Mononuclear cell (primary cell): ENCODE measurements at regions not wholly inside any gene's neighbourhood (a gene's known extent, or its start where the extent isn't known, plus 50 kb on each side); places are given as distances from the start of the nearest gene placed in this dataset.

Source experiments
- H3K27me3 ChIP-seq: 2 replicates; pipeline ENCODE4 v1.6.0; 2011; ENCODE audit warnings: low read length, control low read depth; ENCODE audit not compliant: insufficient read depth
- H3K4me1 ChIP-seq: 2 replicates; pipeline ENCODE4 v1.5.1; 2011; ENCODE audit warnings: mild to moderate bottlenecking, low read length, control low read depth; ENCODE audit not compliant: insufficient read depth
- H3K4me3 ChIP-seq: 2 replicates; pipeline ENCODE4 v1.5.1; 2011; ENCODE audit warnings: mild to moderate bottlenecking, low read length, moderate library complexity
- H3K9me3 ChIP-seq: 2 replicates; pipeline ENCODE4 v1.5.1; 2011; ENCODE audit warnings: low read depth, mild to moderate bottlenecking, control low read depth, low read length

- H3K4me1 ChIP-seq = peaks cover 23% of the 10 kb centered on the region
- H3K9me3 ChIP-seq = no peaks in the 10 kb centered on the region
- no peaks in the 10 kb centered on the region for H3K27me3 ChIP-seq
- H3K4me3 ChIP-seq = no peak overlapping the region
Measured at GRCh38 chr22:27111796-27112672, 454.6 kb downstream of the MIAT start.

GRCh38 chr22:27113211-27113635, 455.8 kb downstream of the MIAT start:
- Histone ChIP-seq H3K4me3 (no peak overlapping the region), H3K27me3 (no peaks in the 10 kb centered on the region), H3K4me1 (peaks cover 18% of the 10 kb centered on the region), H3K9me3 (no peaks in the 10 kb centered on the region)

- H3K4me3 ChIP-seq = no peak overlapping the region
- H3K4me1 ChIP-seq = peaks cover 18% of the 10 kb centered on the region
- no peaks in the 10 kb centered on the region for H3K9me3 ChIP-seq
- H3K27me3 ChIP-seq = no peaks in the 10 kb centered on the region
Measured at GRCh38 chr22:27113641-27114040, 456.3 kb downstream of the MIAT start.

- Histone ChIP-seq H3K4me1 (peaks cover 18% of the 10 kb centered on the region), H3K4me3 (no peak overlapping the region), H3K27me3 (no peaks in the 10 kb centered on the region), H3K9me3 (no peaks in the 10 kb centered on the region)
Measured at GRCh38 chr22:27114186-27114585, 456.8 kb downstream of the MIAT start.

- Histone ChIP-seq H3K27me3 (no peaks in the 10 kb centered on the region), H3K4me1 (peaks cover 18% of the 10 kb centered on the region), H3K9me3 (no peaks in the 10 kb centered on the region), H3K4me3 (no peak overlapping the region)
Measured at GRCh38 chr22:27115410-27115809, 458.0 kb downstream of the MIAT start.

GRCh38 chr22:27115816-27116256, 458.4 kb downstream of the MIAT start:
- Histone ChIP-seq H3K27me3 (no peaks in the 10 kb centered on the region), H3K4me1 (peaks cover 18% of the 10 kb centered on the region), H3K9me3 (no peaks in the 10 kb centered on the region), H3K4me3 (no peak overlapping the region)

- no peaks in the 10 kb centered on the region for H3K27me3 ChIP-seq
- no peak overlapping the region for H3K4me3 ChIP-seq
- H3K4me1 ChIP-seq = peaks cover 18% of the 10 kb centered on the region
Measured at GRCh38 chr22:27116312-27117086, 459.1 kb downstream of the MIAT start.

GRCh38 chr22:27120036-27120435, 462.6 kb downstream of the MIAT start:
- Histone ChIP-seq H3K9me3 (no peaks in the 10 kb centered on the region), H3K4me3 (no peak overlapping the region)

More at GRCh38 chr22:27116312-27117086, 459.1 kb downstream of the MIAT start:
- H3K9me3 ChIP-seq = no peaks in the 10 kb centered on the region

GRCh38 chr22:27122574-27122973, 465.2 kb downstream of the MIAT start:
- Histone ChIP-seq H3K9me3 (no peaks in the 10 kb centered on the region), H3K4me3 (no peak overlapping the region), H3K4me1 (peaks cover 16% of the 10 kb centered on the region), H3K27me3 (no peaks in the 10 kb centered on the region)

More at GRCh38 chr22:27120036-27120435, 462.6 kb downstream of the MIAT start:
- H3K27me3 ChIP-seq = no peaks in the 10 kb centered on the region
- H3K4me1 ChIP-seq = peaks cover 16% of the 10 kb centered on the region

- Histone ChIP-seq H3K4me1 (peaks cover 29% of the 10 kb centered on the region), H3K27me3 (no peaks in the 10 kb centered on the region), H3K9me3 (no peaks in the 10 kb centered on the region), H3K4me3 (no peak overlapping the region)
Measured at GRCh38 chr22:27123880-27124279, 466.5 kb downstream of the MIAT start.

GRCh38 chr22:27124351-27124966, 467.1 kb downstream of the MIAT start:
- no peaks in the 10 kb centered on the region for H3K27me3 ChIP-seq
- no peaks in the 10 kb centered on the region for H3K9me3 ChIP-seq
- H3K4me1 ChIP-seq = peaks cover 35% of the 10 kb centered on the region
- H3K4me3 ChIP-seq = no peak overlapping the region

- Histone ChIP-seq H3K27me3 (no peaks in the 10 kb centered on the region), H3K9me3 (no peaks in the 10 kb centered on the region), H3K4me1 (peaks cover 46% of the 10 kb centered on the region), H3K4me3 (no peak overlapping the region)
Measured at GRCh38 chr22:27125539-27125938, 468.2 kb downstream of the MIAT start.

- Histone ChIP-seq H3K4me3 (no peak overlapping the region), H3K27me3 (no peaks in the 10 kb centered on the region), H3K9me3 (no peaks in the 10 kb centered on the region), H3K4me1 (peaks cover 65% of the 10 kb centered on the region)
Measured at GRCh38 chr22:27127911-27128310, 470.5 kb downstream of the MIAT start.

- Histone ChIP-seq H3K9me3 (no peaks in the 10 kb centered on the region), H3K27me3 (no peaks in the 10 kb centered on the region), H3K4me3 (no peak overlapping the region), H3K4me1 (peaks cover 67% of the 10 kb centered on the region)
Measured at GRCh38 chr22:27128461-27129085, 471.2 kb downstream of the MIAT start.
